Neural progenitor cell (in vitro differentiated cells): ENCODE measurements at regions not wholly inside any gene's neighbourhood (a gene's known extent, or its start where the extent isn't known, plus 50 kb on each side); places are given as distances from the start of the nearest gene placed in this dataset.

Source experiments
- DNase-seq: peaks from one replicate; pipeline ENCODE4 v3.0.0-alpha.2; 2016; ENCODE audit warnings: low spot score
- H2AFZ ChIP-seq: fragments of 200-600 bp; sonication (generic); replicated peaks from 2 replicates; pipeline ENCODE4 v1.6.1; 2016; ENCODE audit warnings: antibody characterized with exemption
- H3F3A ChIP-seq: fragments of 200-600 bp; sonication (generic); 2 replicates; pipeline ENCODE4 v1.6.1; 2016; ENCODE audit warnings: antibody characterized with exemption, low read depth
- H3K27ac ChIP-seq: fragments of 200-600 bp; sonication (generic); 2 replicates; pipeline ENCODE4 v1.5.1; 2016; ENCODE audit warnings: mild to moderate bottlenecking
- H3K27me3 ChIP-seq: fragments of 200-600 bp; sonication (generic); 2 replicates; pipeline ENCODE4 v1.6.1; 2016; ENCODE audit warnings: mild to moderate bottlenecking, moderate library complexity
- H3K36me3 ChIP-seq: fragments of 200-600 bp; sonication (generic); 2 replicates; pipeline ENCODE4 v1.5.1; 2016
- H3K4me1 ChIP-seq: fragments of 200-600 bp; sonication (generic); 2 replicates; pipeline ENCODE4 v1.6.1; 2016; ENCODE audit warnings: mixed run types
- H3K4me2 ChIP-seq: fragments of 200-600 bp; sonication (generic); 2 replicates; pipeline ENCODE4 v1.6.1; 2016
- H3K4me3 ChIP-seq: fragments of 200-600 bp; sonication (generic); 2 replicates; pipeline ENCODE4 v1.5.1; 2016
- H3K79me2 ChIP-seq: fragments of 200-600 bp; sonication (generic); 2 replicates; pipeline ENCODE4 v1.6.1; 2016; ENCODE audit warnings: low read depth
- H3K9ac ChIP-seq: fragments of 200-600 bp; sonication (generic); 2 replicates; pipeline ENCODE4 v1.6.1; 2016
- H3K9me3 ChIP-seq: fragments of 200-600 bp; sonication (generic); 2 replicates; pipeline ENCODE4 v1.5.1; 2016; ENCODE audit warnings: low read depth
- H4K20me1 ChIP-seq: fragments of 200-600 bp; sonication (generic); 2 replicates; pipeline ENCODE4 v1.6.1; 2016; ENCODE audit warnings: low read depth
- H3K27ac Mint-ChIP-seq: 3 replicates; pipeline ENCODE4 v1.8.0; 2021; ENCODE audit warnings: mixed read lengths
- H3K27me3 Mint-ChIP-seq: 2 replicates; pipeline ENCODE4 v1.8.0; 2022; ENCODE audit warnings: low read depth, mild to moderate bottlenecking, inconsistent platforms, moderate library complexity, mixed read lengths; ENCODE audit not compliant: insufficient read depth
- H3K36me3 Mint-ChIP-seq: 3 replicates; pipeline ENCODE4 v1.8.0; 2021; ENCODE audit warnings: mixed read lengths
- H3K4me1 Mint-ChIP-seq: 3 replicates; pipeline ENCODE4 v1.8.0; 2021; ENCODE audit warnings: mixed read lengths
- H3K4me3 Mint-ChIP-seq: 3 replicates; pipeline ENCODE4 v1.8.0; 2021; ENCODE audit warnings: mild to moderate bottlenecking, moderate library complexity, mixed read lengths
- H3K9me3 Mint-ChIP-seq: 3 replicates; pipeline ENCODE4 v1.8.0; 2020; ENCODE audit warnings: mixed read lengths
- CTCF ChIP-seq: fragments of 200-600 bp; sonication (generic); IDR thresholded peaks from 2 replicates; pipeline ENCODE4 v1.5.1; 2017; ENCODE audit warnings: antibody characterized with exemption, mild to moderate bottlenecking
- EZH2 ChIP-seq: fragments of 200-600 bp; sonication (generic); IDR thresholded peaks from 2 replicates; pipeline ENCODE4 v1.6.1; 2017; ENCODE audit warnings: antibody characterized with exemption, mild to moderate bottlenecking, moderate library complexity
- EZH2phosphoT487 ChIP-seq: fragments of 200-600 bp; sonication (generic); IDR thresholded peaks from 2 replicates; pipeline ENCODE4 v1.6.1; 2017; ENCODE audit warnings: antibody characterized with exemption

- no peaks in the 10 kb centered on the region for H3K36me3 ChIP-seq
- Mint-ChIP-seq H3K27me3 (peaks cover 2% of the 10 kb centered on the region), H3K27ac (no peak overlapping the region), H3K9me3 (peaks cover 8% of the 10 kb centered on the region), H3K4me1 (no peaks in the 10 kb centered on the region), H3K4me3 (no peak overlapping the region), H3K36me3 (no peaks in the 10 kb centered on the region)
- H3K79me2 ChIP-seq, result no peaks in the 10 kb centered on the region
- no peaks in the 10 kb centered on the region for H3K4me1 ChIP-seq
- H4K20me1 ChIP-seq, result no peaks in the 10 kb centered on the region
- TF ChIP-seq EZH2phosphoT487 (no peak), CTCF (no peak), EZH2 (no peak)
- H3F3A ChIP-seq, result no peaks in the 10 kb centered on the region
- H3K9ac ChIP-seq, result no peak overlapping the region
- no peak overlapping the region for H3K4me3 ChIP-seq
- H3K27me3 ChIP-seq, result no peaks in the 10 kb centered on the region
- DNase-seq, result no peak
- H3K27ac ChIP-seq, result no peak overlapping the region
- H3K9me3 ChIP-seq, result no peaks in the 10 kb centered on the region
- H3K4me2 ChIP-seq, result no peak overlapping the region
- no peak overlapping the region for H2AFZ ChIP-seq
These were observed 117.8 kb downstream of the UCHL1 start for GRCh38 chr4:41374490-41374889.

GRCh38 chr4:41375561-41375960 lies 118.8 kb downstream of the UCHL1 start:
- H3K4me3 Mint-ChIP-seq, result no peak overlapping the region
- peaks cover 8% of the 10 kb centered on the region for H3K9me3 Mint-ChIP-seq
- no peak overlapping the region for H3K9ac ChIP-seq
- H3K36me3 ChIP-seq, result no peaks in the 10 kb centered on the region
- H3K36me3 Mint-ChIP-seq, result no peaks in the 10 kb centered on the region
- no peaks in the 10 kb centered on the region for H3K4me1 Mint-ChIP-seq
- no peaks in the 10 kb centered on the region for H4K20me1 ChIP-seq
- no peak overlapping the region for H3K4me2 ChIP-seq
- no peak overlapping the region for H3K27ac ChIP-seq
- H3K4me1 ChIP-seq, result no peaks in the 10 kb centered on the region
- H3K4me3 ChIP-seq, result no peak overlapping the region
- H3F3A ChIP-seq, result no peaks in the 10 kb centered on the region
- no peak for DNase-seq
- TF ChIP-seq EZH2 (no peak), EZH2phosphoT487 (no peak), CTCF (no peak)
- no peak overlapping the region for H3K27ac Mint-ChIP-seq
- H3K27me3 Mint-ChIP-seq, result no peaks in the 10 kb centered on the region
- no peaks in the 10 kb centered on the region for H3K27me3 ChIP-seq
- no peaks in the 10 kb centered on the region for H3K9me3 ChIP-seq
- no peak overlapping the region for H2AFZ ChIP-seq
- H3K79me2 ChIP-seq, result no peaks in the 10 kb centered on the region

- Histone ChIP-seq H3K27ac (no peak overlapping the region), H3K4me1 (no peaks in the 10 kb centered on the region), H2AFZ (no peak overlapping the region), H3K9ac (no peak overlapping the region), H3K9me3 (no peaks in the 10 kb centered on the region), H3K4me3 (no peak overlapping the region), H3K27me3 (no peaks in the 10 kb centered on the region), H4K20me1 (no peaks in the 10 kb centered on the region), H3K79me2 (no peaks in the 10 kb centered on the region), H3F3A (no peaks in the 10 kb centered on the region), H3K4me2 (no peak overlapping the region), H3K36me3 (no peaks in the 10 kb centered on the region)
- Mint-ChIP-seq H3K4me3 (no peak overlapping the region), H3K27me3 (no peaks in the 10 kb centered on the region), H3K27ac (no peak overlapping the region), H3K4me1 (no peaks in the 10 kb centered on the region), H3K9me3 (peaks cover 8% of the 10 kb centered on the region), H3K36me3 (no peaks in the 10 kb centered on the region)
- TF ChIP-seq CTCF (no peak), EZH2 (no peak), EZH2phosphoT487 (no peak)
- DNase-seq, result no peak
These were observed 120.5 kb downstream of the UCHL1 start for GRCh38 chr4:41377196-41377595.

- no peaks in the 10 kb centered on the region for H3K36me3 Mint-ChIP-seq
- H3K9ac ChIP-seq, result no peak overlapping the region
- peaks cover 2% of the 10 kb centered on the region for H3K27me3 Mint-ChIP-seq
- no peak overlapping the region for H3K4me2 ChIP-seq
- H3K79me2 ChIP-seq, result no peaks in the 10 kb centered on the region
- H3K4me3 ChIP-seq, result no peak overlapping the region
- H3K36me3 ChIP-seq, result no peaks in the 10 kb centered on the region
- H4K20me1 ChIP-seq, result no peaks in the 10 kb centered on the region
- H3K4me1 ChIP-seq, result no peaks in the 10 kb centered on the region
- TF ChIP-seq CTCF, result no peak
- TF ChIP-seq EZH2phosphoT487, result no peak
- TF ChIP-seq EZH2, result no peak
- H3K27me3 ChIP-seq, result no peaks in the 10 kb centered on the region
- no peak overlapping the region for H2AFZ ChIP-seq
- H3K9me3 ChIP-seq, result no peaks in the 10 kb centered on the region
- H3K4me1 Mint-ChIP-seq, result peaks cover 7% of the 10 kb centered on the region
- no peaks in the 10 kb centered on the region for H3F3A ChIP-seq
- H3K4me3 Mint-ChIP-seq, result no peak overlapping the region
- H3K27ac ChIP-seq, result no peak overlapping the region
- H3K9me3 Mint-ChIP-seq, result peaks cover 9% of the 10 kb centered on the region
- no peak for DNase-seq
- no peak overlapping the region for H3K27ac Mint-ChIP-seq
These were observed 122.5 kb downstream of the UCHL1 start for GRCh38 chr4:41379230-41379629.
